ENCODE measurements at regions not wholly inside any gene's neighbourhood (a gene's known extent, or its start where the extent isn't known, plus 50 kb on each side); places are given as distances from the start of the nearest gene placed in this dataset.

GRCh38 chr12:97983796-97984195 lies 521.2 kb downstream of the RMST start:
- no peak for TF ChIP-seq CTCF (IDR thresholded peaks at IDR 0.05)
- no peak for TF ChIP-seq EZH2 (IDR thresholded peaks at IDR 0.05)
